ENCODE measurements at regions not wholly inside any gene's neighbourhood (a gene's known extent, or its start where the extent isn't known, plus 50 kb on each side); places are given as distances from the start of the nearest gene placed in this dataset.

- no peaks in the 10 kb centered on the region for H3K27me3 ChIP-seq (replicated peaks; ENCODE audit: insufficient read depth, low read length)
- H3K4me3 ChIP-seq (ENCODE audit: low read length), result no peak overlapping the region
Observed at GRCh38 chr15:39323706-39324105, 257.2 kb upstream of the THBS1 start.

DNA sequence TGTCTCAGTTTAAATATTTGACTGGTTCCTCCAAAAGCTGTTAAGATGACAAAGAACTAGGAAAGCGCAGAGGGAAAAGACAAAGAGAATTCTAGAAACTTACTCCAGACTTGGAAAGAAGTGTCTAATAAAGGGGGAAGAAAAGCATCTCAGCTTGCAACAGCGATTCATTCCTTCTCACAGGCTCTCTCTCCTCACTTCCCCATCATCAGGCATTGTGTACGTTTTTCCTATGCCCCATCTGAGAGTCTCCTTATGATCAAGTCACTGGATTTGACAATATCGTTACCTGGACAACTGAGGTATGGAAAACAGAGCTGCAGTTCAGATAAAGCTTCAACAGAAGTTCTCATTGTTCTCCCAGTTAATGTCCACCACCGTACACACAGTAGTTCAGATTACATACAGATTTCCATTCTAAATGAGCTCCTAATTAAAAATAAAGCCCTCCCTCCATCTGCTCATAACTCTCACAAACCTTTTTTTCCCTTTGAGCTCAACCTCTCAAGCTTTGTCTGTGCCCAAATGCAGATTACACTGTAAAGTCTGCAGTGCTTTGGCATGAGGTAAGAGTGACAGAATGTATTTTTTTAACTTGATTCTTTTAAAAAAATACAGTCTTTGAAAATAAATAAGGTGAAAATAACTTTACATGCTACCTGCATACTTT lies 254.4 kb upstream of the THBS1 start:
- H3K4me1 ChIP-seq (ENCODE audit: low read length), result no peaks in the 10 kb centered on the region
- no peaks in the 10 kb centered on the region for H3K79me2 ChIP-seq (ENCODE audit: low read length)
- H3K9me2 ChIP-seq (replicated peaks; ENCODE audit: insufficient read depth, low read length), result no peaks in the 10 kb centered on the region
- no peaks in the 10 kb centered on the region for H3K36me3 ChIP-seq (replicated peaks; ENCODE audit: insufficient read depth, low read length)
- H3K27me3 ChIP-seq (replicated peaks; ENCODE audit: insufficient read depth, low read length), result no peaks in the 10 kb centered on the region
- no peak for DNase-seq
- no peak overlapping the region for H3K9ac ChIP-seq (ENCODE audit: low read length)
- no peak overlapping the region for H3K4me3 ChIP-seq (ENCODE audit: low read length)
- no peaks in the 10 kb centered on the region for H3K9me3 ChIP-seq (replicated peaks; ENCODE audit: insufficient read depth, low read length)
- no peak overlapping the region for H3K27ac ChIP-seq (ENCODE audit: low read length)
- no peaks in the 10 kb centered on the region for H3F3A ChIP-seq (ENCODE audit: insufficient read depth, low read length)
- no peak overlapping the region for H3K4me2 ChIP-seq (ENCODE audit: low read depth, low read length)
- no peak overlapping the region for H2AFZ ChIP-seq (ENCODE audit: low read length)
- TF ChIP-seq EZH2phosphoT487 (IDR thresholded peaks at IDR 0.05; ENCODE audit: low read length) (no peak), CTCF (IDR thresholded peaks at IDR 0.05; ENCODE audit: low read length) (no peak), EZH2 (optimal IDR thresholded peaks at IDR 0.05; ENCODE audit: low read depth, low read length) (no peak)
- H4K20me1 ChIP-seq (ENCODE audit: insufficient read depth, low read length), result no peaks in the 10 kb centered on the region

More at GRCh38 chr15:39323706-39324105, 257.2 kb upstream of the THBS1 start:
- Histone ChIP-seq H3K9ac (ENCODE audit: low read length) (no peak overlapping the region), H3K4me1 (ENCODE audit: low read length) (no peaks in the 10 kb centered on the region), H3K36me3 (replicated peaks; ENCODE audit: insufficient read depth, low read length) (no peaks in the 10 kb centered on the region), H3K4me2 (ENCODE audit: low read depth, low read length) (no peak overlapping the region), H3K9me2 (replicated peaks; ENCODE audit: insufficient read depth, low read length) (no peaks in the 10 kb centered on the region), H4K20me1 (ENCODE audit: insufficient read depth, low read length) (no peaks in the 10 kb centered on the region), H3K27ac (ENCODE audit: low read length) (no peak overlapping the region), H3K79me2 (ENCODE audit: low read length) (no peaks in the 10 kb centered on the region), H2AFZ (ENCODE audit: low read length) (no peak overlapping the region), H3F3A (ENCODE audit: insufficient read depth, low read length) (no peaks in the 10 kb centered on the region), H3K9me3 (replicated peaks; ENCODE audit: insufficient read depth, low read length) (no peaks in the 10 kb centered on the region)
- no peak for DNase-seq
- TF ChIP-seq EZH2 (optimal IDR thresholded peaks at IDR 0.05; ENCODE audit: low read depth, low read length) (no peak), CTCF (IDR thresholded peaks at IDR 0.05; ENCODE audit: low read length) (no peak), EZH2phosphoT487 (IDR thresholded peaks at IDR 0.05; ENCODE audit: low read length) (no peak)

GRCh38 chr15:39327005-39327730 lies 253.7 kb upstream of the THBS1 start:
- H3K27me3 ChIP-seq (replicated peaks; ENCODE audit: insufficient read depth, low read length), result no peaks in the 10 kb centered on the region
- TF ChIP-seq CTCF (IDR thresholded peaks at IDR 0.05; ENCODE audit: low read length) (no peak), EZH2 (optimal IDR thresholded peaks at IDR 0.05; ENCODE audit: low read depth, low read length) (no peak), EZH2phosphoT487 (IDR thresholded peaks at IDR 0.05; ENCODE audit: low read length) (no peak)
- no peaks in the 10 kb centered on the region for H4K20me1 ChIP-seq (ENCODE audit: insufficient read depth, low read length)
- no peak overlapping the region for H3K4me3 ChIP-seq (ENCODE audit: low read length)
- no peak overlapping the region for H3K27ac ChIP-seq (ENCODE audit: low read length)
- no peak overlapping the region for H3K4me2 ChIP-seq (ENCODE audit: low read depth, low read length)
- DNase-seq, result no peak
- no peak overlapping the region for H2AFZ ChIP-seq (ENCODE audit: low read length)
- no peaks in the 10 kb centered on the region for H3K4me1 ChIP-seq (ENCODE audit: low read length)
- H3K9me2 ChIP-seq (replicated peaks; ENCODE audit: insufficient read depth, low read length), result no peaks in the 10 kb centered on the region
- no peaks in the 10 kb centered on the region for H3F3A ChIP-seq (ENCODE audit: insufficient read depth, low read length)
- no peaks in the 10 kb centered on the region for H3K79me2 ChIP-seq (ENCODE audit: low read length)
- H3K36me3 ChIP-seq (replicated peaks; ENCODE audit: insufficient read depth, low read length), result no peaks in the 10 kb centered on the region
- H3K9ac ChIP-seq (ENCODE audit: low read length), result no peak overlapping the region
- H3K9me3 ChIP-seq (replicated peaks; ENCODE audit: insufficient read depth, low read length), result no peaks in the 10 kb centered on the region

Data from MM.1S (cell line).